GM21825 (cell line): ENCODE measurements at regions not wholly inside any gene's neighbourhood (a gene's known extent, or its start where the extent isn't known, plus 50 kb on each side); places are given as distances from the start of the nearest gene placed in this dataset.
"Not testable (repeated sequence)": the region's sequence is repeated elsewhere in the genome, so short reads cannot be mapped to it uniquely, and the experiment has no call there.

Experiments used
- ATAC-seq: cut with Tn5 transposase; IDR thresholded peaks from one replicate; pipeline ENCODE4 v1.9.1; 2021; ENCODE audit warnings: mild to moderate bottlenecking, moderate library complexity; ENCODE audit not compliant: unreplicated experiment

DNA sequence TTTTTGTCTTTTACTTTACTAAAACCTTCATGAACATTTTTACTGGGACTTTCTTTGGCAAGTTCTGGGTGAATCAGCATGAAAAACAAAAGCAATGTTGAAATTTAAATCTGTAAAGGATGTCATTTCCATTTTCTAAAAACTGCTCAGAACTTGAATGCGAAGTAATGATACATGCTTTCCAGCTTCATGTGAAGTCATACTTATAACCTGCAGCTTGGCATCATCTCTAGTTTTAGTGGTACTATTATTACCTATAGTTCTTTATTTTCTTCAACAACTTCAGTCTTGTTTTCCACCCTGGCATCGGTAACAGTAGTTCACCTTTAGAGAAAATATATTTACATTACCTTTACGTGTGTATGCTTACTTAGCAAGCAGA lies 421.4 kb upstream of the DIPK2B start:
- ATAC-seq = no peak

DNA sequence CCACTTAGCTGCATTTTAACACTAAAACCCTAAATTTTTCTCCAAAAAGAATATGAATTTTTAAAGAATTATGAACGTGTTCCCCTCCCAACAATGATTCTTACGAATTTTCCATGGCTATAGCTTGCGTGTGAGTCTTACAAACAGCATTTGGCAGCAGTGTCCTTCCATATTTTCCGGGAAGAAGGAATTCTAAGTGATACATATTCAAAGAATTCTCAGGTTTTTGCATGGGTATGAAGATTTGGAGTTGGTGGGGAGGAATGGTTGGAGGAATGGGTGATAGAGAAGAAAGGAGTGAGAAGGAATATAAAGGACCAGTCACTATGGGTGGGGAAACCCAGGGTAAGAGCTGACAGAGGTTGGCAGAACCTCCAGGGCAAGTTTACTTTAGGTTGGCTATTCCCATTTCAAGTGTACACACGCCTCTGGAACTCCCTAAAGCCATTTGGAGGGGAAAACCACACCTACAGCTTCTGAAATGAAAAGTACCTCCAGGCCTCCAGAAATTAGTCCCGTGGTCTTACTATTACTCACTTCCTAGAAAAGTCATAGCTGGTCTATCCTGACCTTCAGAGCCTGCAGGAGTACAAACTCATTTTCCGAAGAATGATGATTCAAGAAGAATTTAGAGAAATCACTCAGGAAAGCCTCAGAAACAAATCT lies 420.8 kb upstream of the DIPK2B start:
- ATAC-seq = no peak

DNA sequence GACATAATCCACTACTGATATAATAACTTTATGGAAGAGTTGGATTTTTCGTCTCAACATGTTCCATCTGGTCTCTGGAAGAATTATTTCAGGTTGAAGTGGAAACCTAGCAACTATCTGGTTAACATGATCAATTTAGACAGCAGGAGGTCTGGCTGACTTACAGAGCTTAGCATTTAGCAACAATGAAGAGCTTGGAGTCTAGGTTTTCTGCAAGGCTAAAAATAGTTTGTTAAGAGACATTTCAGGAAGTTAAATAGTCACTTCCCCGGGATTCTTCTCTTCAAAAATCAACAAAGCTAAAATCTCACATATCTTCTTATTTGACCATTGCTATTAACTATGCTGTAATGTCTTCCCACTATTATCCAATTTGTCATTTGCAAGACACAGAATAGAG lies 418.6 kb upstream of the DIPK2B start:
- no peak for ATAC-seq

DNA sequence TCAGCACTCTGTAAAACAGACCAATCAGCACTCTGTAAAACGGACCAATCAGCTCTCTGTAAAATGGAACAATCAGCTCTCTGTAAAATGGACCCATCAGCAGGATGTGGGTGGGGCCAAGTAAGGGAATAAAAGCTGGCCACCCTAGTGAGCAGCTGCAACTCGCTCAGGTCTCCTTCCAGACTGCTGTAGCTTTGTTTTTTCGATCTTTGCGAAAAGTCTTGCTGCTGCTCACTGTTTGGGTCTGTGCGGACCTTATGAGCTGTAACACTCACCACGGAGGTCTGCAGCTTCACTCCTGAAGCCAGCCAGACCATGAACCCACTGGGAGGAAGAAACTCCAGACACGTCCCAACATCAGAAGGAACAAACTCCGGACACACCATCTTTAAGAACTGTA lies 414.9 kb upstream of the DIPK2B start:
- not testable (repeated sequence) for ATAC-seq

DNA sequence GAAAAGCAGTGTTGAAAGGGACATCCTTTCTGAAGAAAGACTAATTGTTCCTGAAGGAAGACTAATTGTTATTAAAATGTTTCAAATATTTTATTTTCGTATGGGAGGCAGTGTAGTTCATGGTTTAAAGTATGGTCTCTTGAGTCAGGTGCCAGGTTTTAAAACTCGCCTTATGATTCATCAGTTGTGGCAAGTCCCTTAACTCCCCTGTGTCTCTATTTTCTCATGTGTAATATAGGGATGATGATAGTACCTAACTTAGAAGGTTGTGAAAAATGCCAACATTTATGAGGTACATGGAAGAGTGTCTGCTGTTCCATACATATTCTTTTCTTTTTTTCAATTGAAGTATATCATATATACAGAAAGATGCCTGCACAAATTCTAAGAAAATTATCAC lies 414.2 kb upstream of the DIPK2B start:
- no peak for ATAC-seq

DNA sequence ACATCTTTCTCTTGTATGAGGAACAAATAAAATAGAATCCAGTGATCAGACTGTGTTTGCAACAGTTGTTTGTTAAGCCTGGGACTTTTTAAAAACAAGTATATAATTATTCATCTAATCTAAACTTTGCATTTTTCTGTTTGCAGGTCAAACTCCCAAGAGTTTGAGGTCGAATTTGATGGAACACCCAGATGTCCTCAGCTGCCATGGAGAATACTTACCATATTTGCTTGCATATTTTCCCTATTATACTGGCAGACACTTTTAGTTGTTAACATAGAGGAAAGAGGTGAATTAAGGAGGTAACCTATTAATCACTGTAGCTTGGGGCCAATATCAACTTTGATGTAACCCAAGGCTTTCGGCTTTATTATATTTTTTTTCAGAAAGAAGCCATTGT lies 401.5 kb upstream of the DIPK2B start:
- ATAC-seq = no peak

GRCh38 chrX:45601052-45601451 lies 400.4 kb upstream of the DIPK2B start:
- no peak for ATAC-seq

GRCh38 chrX:45598861-45599260 lies 398.2 kb upstream of the DIPK2B start:
- no peak for ATAC-seq

GRCh38 chrX:45596188-45596808 lies 395.6 kb upstream of the DIPK2B start:
- ATAC-seq = no peak

- ATAC-seq = no peak
These were observed 391.4 kb upstream of the DIPK2B start for GRCh38 chrX:45592101-45592500.

GRCh38 chrX:45591650-45592049 lies 391.0 kb upstream of the DIPK2B start:
- no peak for ATAC-seq

GRCh38 chrX:45584717-45585116 lies 384.0 kb upstream of the DIPK2B start:
- ATAC-seq = no peak

DNA sequence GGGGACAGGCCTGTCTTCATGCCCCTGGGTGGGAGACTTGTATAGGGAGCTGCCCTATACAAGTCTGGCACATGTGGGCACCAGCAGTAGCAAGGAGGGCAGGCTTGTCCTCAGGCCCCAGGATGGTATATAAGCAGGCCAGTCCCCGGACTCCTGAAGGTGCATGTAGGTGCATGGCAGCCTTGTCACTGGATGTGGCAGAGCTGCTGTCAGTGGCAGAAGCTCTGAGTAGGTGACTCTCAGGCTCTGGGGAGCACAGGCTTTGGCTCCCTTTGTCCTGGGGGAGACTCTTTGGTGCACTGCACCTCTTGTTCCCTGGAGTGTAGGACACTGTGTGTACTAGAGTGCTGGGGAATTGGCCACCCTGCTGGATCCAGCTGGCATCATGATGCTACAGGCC lies 376.7 kb upstream of the DIPK2B start:
- no peak for ATAC-seq

DNA sequence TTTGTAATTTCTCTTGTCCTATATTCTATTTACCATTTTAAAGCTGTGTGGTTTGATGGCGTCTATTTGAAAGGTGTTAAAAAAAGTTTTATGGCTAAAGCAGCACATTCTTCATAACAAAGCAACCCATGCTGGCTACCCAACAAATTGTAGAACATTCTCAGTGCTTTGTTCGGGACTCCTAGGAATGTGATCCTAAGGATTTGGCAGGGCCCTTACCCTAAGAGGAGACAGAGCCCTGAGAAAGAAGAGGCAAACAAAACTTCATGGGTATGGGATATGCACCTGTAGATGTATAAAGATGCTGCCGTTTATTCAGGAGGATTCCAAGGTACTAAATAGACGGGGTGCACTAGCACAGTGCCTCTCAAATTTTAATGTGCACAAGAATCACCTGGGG lies 370.8 kb upstream of the DIPK2B start:
- no peak for ATAC-seq

DNA sequence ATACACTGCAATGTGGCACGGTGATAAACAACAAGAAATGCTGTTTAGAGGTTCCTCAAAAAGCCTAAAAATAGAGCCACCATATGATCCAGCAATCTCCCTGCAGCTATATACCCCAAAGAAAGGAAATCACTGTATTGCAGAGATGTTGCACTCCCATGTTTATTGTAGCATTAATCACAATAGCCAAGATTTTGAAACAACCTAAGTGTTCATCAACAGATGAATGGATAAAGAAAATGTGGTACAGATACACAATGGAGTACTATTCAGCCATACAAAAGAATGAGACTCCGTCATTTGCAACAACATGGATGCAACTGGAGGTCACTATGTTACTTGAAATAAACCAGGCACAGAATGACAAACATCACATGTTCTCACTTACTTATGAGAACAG lies 365.8 kb upstream of the DIPK2B start:
- no peak for ATAC-seq

DNA sequence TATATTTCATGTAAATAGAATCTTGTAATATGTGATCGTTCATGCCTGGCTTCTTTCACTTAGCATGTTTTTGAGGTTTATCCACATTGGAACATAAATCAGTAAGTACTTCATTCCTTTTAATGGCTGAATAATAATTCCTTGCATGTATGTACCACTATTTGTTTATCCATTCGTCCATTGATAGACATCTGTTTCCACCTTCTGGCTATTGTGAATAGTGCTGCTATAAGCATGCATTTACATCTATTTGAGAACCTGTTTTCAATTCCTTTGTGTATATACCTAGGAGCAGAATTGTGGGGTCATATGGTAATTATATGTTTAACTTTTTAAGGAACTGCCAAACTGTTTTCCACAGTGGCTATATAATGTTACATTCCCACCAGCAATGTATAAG lies 356.7 kb upstream of the DIPK2B start:
- no peak for ATAC-seq

DNA sequence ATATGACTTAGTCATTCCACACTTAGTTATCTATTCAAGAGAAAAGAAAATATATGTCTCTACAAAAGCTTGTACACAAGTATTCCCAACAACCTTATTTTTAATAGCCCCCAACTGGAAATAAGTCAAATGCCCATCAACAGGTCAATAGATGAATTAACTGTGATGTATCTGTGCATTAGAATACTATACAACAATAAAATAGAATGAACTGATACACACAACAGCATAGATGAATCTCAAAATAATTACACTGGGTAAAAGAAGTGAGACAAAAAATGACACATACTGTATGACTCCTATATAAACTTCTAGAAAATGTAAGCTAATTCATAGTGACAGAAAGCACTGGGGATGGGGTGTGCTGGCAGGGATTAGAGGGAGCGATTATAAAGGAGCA lies 354.1 kb upstream of the DIPK2B start:
- no peak for ATAC-seq

- ATAC-seq = no peak
These were observed 352.7 kb upstream of the DIPK2B start for GRCh38 chrX:45553417-45553816.

DNA sequence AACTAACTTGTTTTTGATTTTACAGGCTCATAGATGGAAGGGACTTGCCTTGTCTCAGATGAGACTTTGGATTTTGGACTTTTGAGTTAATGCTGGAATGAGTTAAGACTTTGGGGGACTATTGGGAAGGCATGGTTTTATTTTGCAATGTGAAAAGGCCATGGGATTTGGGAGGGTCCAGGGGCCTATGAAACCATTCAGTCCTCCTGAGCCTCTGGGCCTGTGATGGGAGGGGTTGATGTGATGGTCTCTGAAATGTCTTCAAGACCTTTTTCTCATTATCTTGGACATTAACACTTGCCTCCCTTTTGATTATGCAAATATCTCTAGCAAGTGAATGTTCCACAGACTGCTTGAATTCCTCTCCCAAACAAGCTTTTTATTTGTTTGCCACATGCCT lies 346.0 kb upstream of the DIPK2B start:
- ATAC-seq = not testable (repeated sequence)

DNA sequence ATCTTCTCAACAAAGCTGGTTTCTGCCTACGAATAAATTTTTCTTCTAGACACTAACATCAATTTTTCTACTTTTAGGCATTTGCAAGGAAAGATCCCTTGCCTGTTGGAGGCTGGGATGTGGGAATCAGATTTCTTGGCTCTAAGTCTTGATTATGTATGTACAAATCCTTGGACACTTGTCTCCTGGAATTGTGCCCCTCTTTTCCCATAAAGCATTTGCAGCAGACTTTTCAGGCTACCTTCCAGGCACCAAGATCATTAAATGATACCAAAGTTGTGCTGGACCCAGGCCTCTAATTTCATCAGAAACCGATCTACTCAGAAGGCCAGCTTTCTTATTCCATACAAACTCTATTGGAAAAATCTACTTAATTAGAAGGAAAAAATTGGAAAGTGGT lies 339.5 kb upstream of the DIPK2B start:
- ATAC-seq = no peak

GRCh38 chrX:45537936-45538335 lies 337.3 kb upstream of the DIPK2B start:
- no peak for ATAC-seq

GRCh38 chrX:45527834-45528233 lies 327.2 kb upstream of the DIPK2B start:
- no peak for ATAC-seq

DNA sequence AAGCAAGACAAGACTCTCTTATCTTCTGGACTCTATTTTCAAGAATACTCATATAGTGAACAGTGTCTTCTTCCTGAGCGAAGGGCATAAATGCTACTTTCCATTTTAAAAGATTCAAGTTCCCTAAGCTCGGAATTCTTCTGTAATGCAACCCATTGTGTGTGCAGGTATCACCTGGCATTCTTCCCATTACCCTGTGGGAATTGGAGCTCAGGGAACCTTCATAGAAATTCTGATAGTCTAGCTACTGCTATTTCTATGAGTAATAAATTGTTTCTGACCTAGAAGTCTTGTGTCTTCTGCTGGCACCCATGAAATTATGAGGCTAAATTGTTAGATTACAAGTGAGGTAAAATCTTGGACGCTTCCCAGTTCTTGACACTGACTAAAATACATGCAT lies 324.1 kb upstream of the DIPK2B start:
- no peak for ATAC-seq
